HG02885 (cell line): ENCODE measurements at regions not wholly inside any gene's neighbourhood (a gene's known extent, or its start where the extent isn't known, plus 50 kb on each side); places are given as distances from the start of the nearest gene placed in this dataset.
"Not testable (repeated sequence)": the region's sequence is repeated elsewhere in the genome, so short reads cannot be mapped to it uniquely, and the experiment has no call there.

Source experiments
- ATAC-seq: cut with Tn5 transposase; IDR thresholded peaks from one replicate; pipeline ENCODE4 v1.9.1; 2021; ENCODE audit warnings: mild to moderate bottlenecking; ENCODE audit not compliant: unreplicated experiment, poor library complexity

GRCh38 chr3:95506174-95506573 is 1308.2 kb upstream of the EPHA6 start:
- no peak for ATAC-seq

- ATAC-seq, result no peak
Observed at GRCh38 chr3:95508124-95508523, 1306.3 kb upstream of the EPHA6 start.

GRCh38 chr3:95511828-95512227 is 1302.6 kb upstream of the EPHA6 start:
- ATAC-seq, result no peak

GRCh38 chr3:95514260-95514659 is 1300.1 kb upstream of the EPHA6 start:
- no peak for ATAC-seq

- no peak for ATAC-seq
Observed at GRCh38 chr3:95521396-95521795, 1293.0 kb upstream of the EPHA6 start.

- no peak for ATAC-seq
Observed at GRCh38 chr3:95522449-95522848, 1291.9 kb upstream of the EPHA6 start.

GRCh38 chr3:95539950-95540483 is 1274.4 kb upstream of the EPHA6 start:
- no peak for ATAC-seq

GRCh38 chr3:95565502-95565901 is 1248.9 kb upstream of the EPHA6 start:
- ATAC-seq, result no peak

GRCh38 chr3:95567346-95567745 is 1247.0 kb upstream of the EPHA6 start:
- ATAC-seq, result no peak

GRCh38 chr3:95586754-95587153 is 1227.6 kb upstream of the EPHA6 start:
- no peak for ATAC-seq

- not testable (repeated sequence) for ATAC-seq
Observed at GRCh38 chr3:95587641-95588040, 1226.8 kb upstream of the EPHA6 start.

GRCh38 chr3:95588473-95588872 is 1225.9 kb upstream of the EPHA6 start:
- ATAC-seq, result no peak

- ATAC-seq, result no peak
Observed at GRCh38 chr3:95595416-95596075, 1218.8 kb upstream of the EPHA6 start.

GRCh38 chr3:95607926-95608325 is 1206.5 kb upstream of the EPHA6 start:
- ATAC-seq, result no peak

GRCh38 chr3:95609411-95609810 is 1205.0 kb upstream of the EPHA6 start:
- ATAC-seq, result no peak

GRCh38 chr3:95612611-95613010 is 1201.8 kb upstream of the EPHA6 start:
- no peak for ATAC-seq

GRCh38 chr3:95613993-95614392 is 1200.4 kb upstream of the EPHA6 start:
- ATAC-seq, result no peak

GRCh38 chr3:95615592-95616310 is 1198.6 kb upstream of the EPHA6 start:
- no peak for ATAC-seq

GRCh38 chr3:95626107-95626506 is 1188.3 kb upstream of the EPHA6 start:
- ATAC-seq, result no peak

GRCh38 chr3:95627293-95627692 is 1187.1 kb upstream of the EPHA6 start:
- ATAC-seq, result no peak

- ATAC-seq, result no peak
Observed at GRCh38 chr3:95627697-95628096, 1186.7 kb upstream of the EPHA6 start.

GRCh38 chr3:95629802-95630201 is 1184.6 kb upstream of the EPHA6 start:
- ATAC-seq, result no peak
